GM23338 (cell line): ENCODE measurements at regions not wholly inside any gene's neighbourhood (a gene's known extent, or its start where the extent isn't known, plus 50 kb on each side); places are given as distances from the start of the nearest gene placed in this dataset.

Source experiments
- ATAC-seq: fragments of 200-7000 bp; cut with Tn5 transposase; 3 replicates; pipeline ENCODE4 v1.9.1; 2020
- DNase-seq: peaks from one replicate; pipeline ENCODE4 v3.0.0-alpha.2; 2015; ENCODE audit warnings: low spot score
- H2AFZ ChIP-seq: fragments of 200-600 bp; sonication (generic); 2 replicates; pipeline ENCODE4 v1.8.0; 2016; ENCODE audit warnings: antibody characterized with exemption, mild to moderate bottlenecking, moderate library complexity
- H3F3A ChIP-seq: fragments of 200-600 bp; sonication (generic); replicated peaks from 2 replicates; pipeline ENCODE4 v1.8.0; 2017; ENCODE audit warnings: antibody characterized with exemption, mixed run types, low read depth
- H3K27ac ChIP-seq: fragments of 200-600 bp; sonication (generic); 2 replicates; pipeline ENCODE4 v1.6.1; 2016; ENCODE audit warnings: low read depth
- H3K27me3 ChIP-seq: fragments of 200-600 bp; sonication (generic); 2 replicates; pipeline ENCODE4 v1.8.0; 2016; ENCODE audit warnings: mild to moderate bottlenecking, mixed run types, moderate library complexity; ENCODE audit not compliant: insufficient read depth
- H3K36me3 ChIP-seq: fragments of 200-600 bp; sonication (generic); 2 replicates; pipeline ENCODE4 v1.8.0; 2016; ENCODE audit warnings: mild to moderate bottlenecking; ENCODE audit not compliant: insufficient read depth
- H3K4me1 ChIP-seq: fragments of 200-600 bp; sonication (generic); 2 replicates; pipeline ENCODE4 v1.8.0; 2016; ENCODE audit warnings: mild to moderate bottlenecking, moderate library complexity; ENCODE audit not compliant: insufficient read depth
- H3K4me2 ChIP-seq: fragments of 200-600 bp; sonication (generic); 2 replicates; pipeline ENCODE4 v1.7.1; 2017; ENCODE audit warnings: mixed run types
- H3K4me3 ChIP-seq: fragments of 200-600 bp; sonication (generic); 2 replicates; pipeline ENCODE4 v1.6.1; 2016; ENCODE audit warnings: mixed run types
- H3K79me2 ChIP-seq: fragments of 200-600 bp; sonication (generic); replicated peaks from 2 replicates; pipeline ENCODE4 v1.8.0; 2017; ENCODE audit warnings: mild to moderate bottlenecking; ENCODE audit not compliant: insufficient read depth
- H3K9me2 ChIP-seq: fragments of 200-600 bp; sonication (generic); 2 replicates; pipeline ENCODE4 v1.8.0; 2017; ENCODE audit not compliant: insufficient read depth
- H4K20me1 ChIP-seq: fragments of 200-600 bp; sonication (generic); replicated peaks from 2 replicates; pipeline ENCODE4 v1.8.0; 2017; ENCODE audit warnings: mild to moderate bottlenecking; ENCODE audit not compliant: insufficient read depth
- H3K27ac Mint-ChIP-seq: 2 replicates; pipeline ENCODE4 v1.8.0; 2020; ENCODE audit warnings: inconsistent platforms, mild to moderate bottlenecking, moderate library complexity, mixed read lengths
- H3K27me3 Mint-ChIP-seq: 3 replicates; pipeline ENCODE4 v1.8.0; 2022; ENCODE audit warnings: low read depth, mild to moderate bottlenecking, moderate library complexity, mixed read lengths, inconsistent platforms; ENCODE audit not compliant: insufficient read depth, poor library complexity
- H3K36me3 Mint-ChIP-seq: 3 replicates; pipeline ENCODE4 v1.8.0; 2021; ENCODE audit warnings: low read depth, mild to moderate bottlenecking, inconsistent platforms, moderate library complexity, mixed read lengths
- H3K4me1 Mint-ChIP-seq: 3 replicates; pipeline ENCODE4 v1.8.0; 2020; ENCODE audit warnings: mild to moderate bottlenecking, inconsistent platforms, mixed read lengths
- H3K4me3 Mint-ChIP-seq: 3 replicates; pipeline ENCODE4 v1.8.0; 2021; ENCODE audit warnings: moderate library complexity, mild to moderate bottlenecking, inconsistent platforms, mixed read lengths
- H3K9me3 Mint-ChIP-seq: 3 replicates; pipeline ENCODE4 v1.8.0; 2020; ENCODE audit warnings: moderate library complexity, mild to moderate bottlenecking, inconsistent platforms, mixed read lengths
- CREB1 ChIP-seq: fragments of 250-450 bp; sonication (Bioruptor Pico); IDR thresholded peaks from 2 replicates; pipeline ENCODE4 v1.5.0; 2020; ENCODE audit warnings: low read depth, mild to moderate bottlenecking, moderate library complexity
- CTCF ChIP-seq, 2 experiments: fragments of 200-600 bp in 1 of 2; sonication (generic) in 1 of 2; conservative IDR thresholded peaks; 2 replicates each; pipeline versions ENCODE4 v1.5.1 to v1.6.1; 2016 to 2017; ENCODE audit warnings: antibody characterized with exemption in 2 of 2, low read depth in 2 of 2, mild to moderate bottlenecking in 2 of 2, moderate library complexity in 1 of 2
- ETS1 ChIP-seq: IDR thresholded peaks from 2 replicates; pipeline ENCODE4 v1.6.1; 2016; ENCODE audit warnings: antibody characterized with exemption
- EZH2 ChIP-seq: fragments of 200-600 bp; sonication (generic); IDR thresholded peaks from one replicate; pipeline ENCODE4 v1.8.0; 2017; ENCODE audit warnings: antibody characterized with exemption, mild to moderate bottlenecking, low read depth; ENCODE audit not compliant: unreplicated experiment
- EZH2phosphoT487 ChIP-seq: fragments of 200-600 bp; sonication (generic); IDR thresholded peaks from one replicate; pipeline ENCODE4 v1.8.1; 2018; ENCODE audit warnings: antibody characterized with exemption; ENCODE audit not compliant: unreplicated experiment
- JUNB ChIP-seq: IDR thresholded peaks from one replicate; pipeline ENCODE4 v1.6.1; 2016; ENCODE audit warnings: antibody characterized with exemption; ENCODE audit not compliant: unreplicated experiment
- NANOG ChIP-seq: IDR thresholded peaks from 2 replicates; pipeline ENCODE4 v1.6.1; 2016; ENCODE audit warnings: antibody characterized with exemption, borderline replicate concordance
- POLR2AphosphoS5 ChIP-seq: IDR thresholded peaks from 2 replicates; pipeline ENCODE4 v1.6.1; 2016; ENCODE audit warnings: antibody characterized with exemption, low read depth
- REST ChIP-seq: IDR thresholded peaks from one replicate; pipeline ENCODE4 v1.6.1; 2018; ENCODE audit warnings: antibody characterized with exemption; ENCODE audit not compliant: unreplicated experiment
- STAT1 ChIP-seq: IDR thresholded peaks from one replicate; pipeline ENCODE4 v1.6.1; 2016; ENCODE audit warnings: antibody characterized with exemption; ENCODE audit not compliant: unreplicated experiment
- ZNF114 ChIP-seq: fragments of 250-450 bp; sonication (Bioruptor Pico); IDR thresholded peaks from 2 replicates; pipeline ENCODE4 v1.5.0; 2020; ENCODE audit warnings: mild to moderate bottlenecking, moderate library complexity
- ZNF331 ChIP-seq: fragments of 250-450 bp; sonication (Bioruptor Pico); IDR thresholded peaks from 2 replicates; pipeline ENCODE4 v1.5.0; 2020; ENCODE audit warnings: low read depth, mild to moderate bottlenecking, moderate library complexity
- ZNF462 ChIP-seq: fragments of 250-450 bp; sonication (Bioruptor Pico); IDR thresholded peaks from 2 replicates; pipeline ENCODE4 v1.5.0; 2020; ENCODE audit warnings: mild to moderate bottlenecking, moderate library complexity

GRCh38 chr4:136390824-136391223, 1141.5 kb downstream of the PCDH18 start:
- Histone ChIP-seq H3F3A (no peaks in the 10 kb centered on the region), H3K4me1 (no peaks in the 10 kb centered on the region), H3K9me2 (no peaks in the 10 kb centered on the region), H2AFZ (no peak overlapping the region), H3K27ac (no peak overlapping the region), H3K79me2 (no peaks in the 10 kb centered on the region), H3K4me2 (no peak overlapping the region), H3K27me3 (no peaks in the 10 kb centered on the region), H3K36me3 (no peaks in the 10 kb centered on the region), H4K20me1 (no peaks in the 10 kb centered on the region), H3K4me3 (no peak overlapping the region)
- peaks cover 2% of the 10 kb centered on the region; the same call in 1 of the 3 replicates for H3K36me3 Mint-ChIP-seq
- DNase-seq (no peak), ATAC-seq (no peak)
- no peak overlapping the region for H3K4me3 Mint-ChIP-seq
- H3K27ac Mint-ChIP-seq = no peak overlapping the region
- peaks cover 3% of the 10 kb centered on the region; the same call in 2 of the 3 replicates for H3K9me3 Mint-ChIP-seq
- no peaks in the 10 kb centered on the region for H3K4me1 Mint-ChIP-seq
- no peaks in the 10 kb centered on the region for H3K27me3 Mint-ChIP-seq
- TF ChIP-seq NANOG (no peak), JUNB (no peak), REST (no peak), ZNF462 (no peak), ZNF331 (CRISPR knock-in tag) (no peak), CREB1 (CRISPR knock-in tag) (no peak), STAT1 (no peak), ZNF114 (no peak), ETS1 (no peak), POLR2AphosphoS5 (no peak), EZH2 (no peak), CTCF (conservative IDR thresholded peaks at IDR 0.05; ENCODE audit: low read depth in 2 of 2) (no peak), EZH2phosphoT487 (no peak)
